HG02852 (cell line): ENCODE measurements at regions not wholly inside any gene's neighbourhood (a gene's known extent, or its start where the extent isn't known, plus 50 kb on each side); places are given as distances from the start of the nearest gene placed in this dataset.
"Not testable (repeated sequence)": the region's sequence is repeated elsewhere in the genome, so short reads cannot be mapped to it uniquely, and the experiment has no call there.

ENCODE experiments used
- ATAC-seq: cut with Tn5 transposase; IDR thresholded peaks from one replicate; pipeline ENCODE4 v1.9.1; 2021; ENCODE audit warnings: mild to moderate bottlenecking, moderate library complexity; ENCODE audit not compliant: unreplicated experiment

- ATAC-seq: no peak
These were observed 403.8 kb upstream of the MGAT4C start for GRCh38 chr12:86659985-86660384.

GRCh38 chr12:86658303-86658702 is 402.1 kb upstream of the MGAT4C start:
- ATAC-seq: no peak

- no peak for ATAC-seq
These were observed 391.6 kb upstream of the MGAT4C start for GRCh38 chr12:86647800-86648199.

GRCh38 chr12:86634456-86635410 is 378.5 kb upstream of the MGAT4C start:
- ATAC-seq: no peak

- ATAC-seq: no peak
These were observed 370.8 kb upstream of the MGAT4C start for GRCh38 chr12:86627001-86627400.

- no peak for ATAC-seq
These were observed 367.1 kb upstream of the MGAT4C start for GRCh38 chr12:86623267-86623666.

GRCh38 chr12:86621957-86622356 is 365.8 kb upstream of the MGAT4C start:
- ATAC-seq: no peak

- ATAC-seq: no peak
These were observed 357.1 kb upstream of the MGAT4C start for GRCh38 chr12:86613311-86613710.

- ATAC-seq: no peak
These were observed 352.4 kb upstream of the MGAT4C start for GRCh38 chr12:86608638-86609037.

GRCh38 chr12:86601550-86602308 is 345.5 kb upstream of the MGAT4C start:
- no peak for ATAC-seq

- ATAC-seq: no peak
These were observed 344.6 kb upstream of the MGAT4C start for GRCh38 chr12:86600664-86601231.

- ATAC-seq: no peak
These were observed 341.2 kb upstream of the MGAT4C start for GRCh38 chr12:86597431-86597830.

GRCh38 chr12:86590296-86590695 is 334.1 kb upstream of the MGAT4C start:
- ATAC-seq: no peak

GRCh38 chr12:86574143-86574542 is 318.0 kb upstream of the MGAT4C start:
- ATAC-seq: no peak

- no peak for ATAC-seq
These were observed 316.3 kb upstream of the MGAT4C start for GRCh38 chr12:86572455-86572854.

- ATAC-seq: no peak
These were observed 308.8 kb upstream of the MGAT4C start for GRCh38 chr12:86565038-86565437.

GRCh38 chr12:86555491-86555890 is 299.3 kb upstream of the MGAT4C start:
- ATAC-seq: not testable (repeated sequence)

- ATAC-seq: no peak
These were observed 295.0 kb upstream of the MGAT4C start for GRCh38 chr12:86551146-86551571.

- no peak for ATAC-seq
These were observed 294.3 kb upstream of the MGAT4C start for GRCh38 chr12:86550218-86551145.

- no peak for ATAC-seq
These were observed 287.5 kb upstream of the MGAT4C start for GRCh38 chr12:86543716-86544115.
